Stomach (tissue), 8 donors: ENCODE measurements at regions not wholly inside any gene's neighbourhood (a gene's known extent, or its start where the extent isn't known, plus 50 kb on each side); places are given as distances from the start of the nearest gene placed in this dataset.

Source experiments
- DNase-seq, 2 donors: peaks; one replicate each; pipeline versions ENCODE4 v3.0.0 to v3.0.0-alpha.2; 2013 to 2019
- H3K27ac ChIP-seq, 5 donors: fragments of 200-600 bp in 4 of 5; sonication (generic) in 4 of 5; one replicate each; pipeline ENCODE4 v1.5.1; 2013 to 2019; ENCODE audit warnings: mild to moderate bottlenecking in 1 of 5, moderate library complexity in 1 of 5
- H3K27me3 ChIP-seq, 3 donors: fragments of 200-600 bp; sonication (generic); one replicate each; pipeline ENCODE4 v1.5.1; 2017 to 2019; ENCODE audit warnings: mixed run types in 1 of 3
- H3K36me3 ChIP-seq, 4 donors: fragments of 200-600 bp; sonication (generic); 1 replicate in 3 of 4; 2 replicates in 1 of 4; pipeline ENCODE4 v1.5.1; 2016 to 2019
- H3K4me1 ChIP-seq, 4 donors: fragments of 200-600 bp; sonication (generic); one replicate each; pipeline ENCODE4 v1.5.1; 2016 to 2019
- H3K4me3 ChIP-seq, 4 donors: fragments of 200-600 bp; sonication (generic) in 3 of 4; one replicate each; pipeline ENCODE4 v1.5.1; 2016 to 2019; ENCODE audit warnings: mild to moderate bottlenecking in 1 of 4
- H3K9me3 ChIP-seq, 4 donors: fragments of 200-600 bp; sonication (generic); one replicate each; pipeline ENCODE4 v1.5.1; 2016 to 2019
- CTCF ChIP-seq, 7 experiments: fragments of 450-650 bp in 4 of 7; fragments of 200-600 bp in 3 of 7; sonication (generic) in 3 of 7; IDR thresholded peaks; one replicate each; pipeline ENCODE4 v1.5.1; 2016 to 2019; ENCODE audit warnings: antibody characterized with exemption in 7 of 7, control low read depth in 2 of 7, mild to moderate bottlenecking in 1 of 7
- EP300 ChIP-seq: sonication (generic); formaldehyde crosslinking; IDR thresholded peaks from one replicate; pipeline ENCODE4 v1.6.1; 2017; ENCODE audit warnings: antibody characterized with exemption
- POLR2A ChIP-seq, 4 donors: fragments of 450-650 bp; IDR thresholded peaks; one replicate each; pipeline ENCODE4 v1.6.1; 2016; ENCODE audit warnings: antibody characterized with exemption in 4 of 4, control low read depth in 2 of 4, mild to moderate bottlenecking in 1 of 4, moderate library complexity in 1 of 4
- POLR2AphosphoS5 ChIP-seq, 3 donors: sonication (generic); formaldehyde crosslinking; IDR thresholded peaks; one replicate each; pipeline ENCODE4 v1.6.1; 2016; ENCODE audit warnings: antibody characterized with exemption in 3 of 3
- WGBS, 5 donors: extraction: QIAGEN DNeasy Blood & Tissue Kit in 3 of 5; methylation state at CpG; one replicate each; pipeline versions ENCODE4 v1.1.5 to v1.1.7; 2013 to 2018; 5-methylcytosine and 5-hydroxymethylcytosine counted together
- intact Hi-C: fragments of 100-400 bp; cut with DNase I; formaldehyde crosslinking; loops from one replicate; pipeline ENCODE4 v1.15.1; 2023; ENCODE audit warnings: low total_unique reads
- donor health status: healthy with polysubstance abuse.
- donor health status: Bipolar disorder and iron deficiency.
- donor health status: healthy.

- H3K4me1 ChIP-seq: no peaks in the 10 kb centered on the region
- peaks cover 0 to 5% (median 0%) of the 10 kb centered on the region in 4 donors for H3K9me3 ChIP-seq
- no peak for DNase-seq
- H3K27ac ChIP-seq: no peak overlapping the region
- intact Hi-C loops: no loop called here
- TF ChIP-seq EP300 (no peak), POLR2A (IDR thresholded peaks at IDR 0.05) (no peak), CTCF (IDR thresholded peaks at IDR 0.05) (no peak), POLR2AphosphoS5 (IDR thresholded peaks at IDR 0.05) (no peak)
- no peak overlapping the region for H3K4me3 ChIP-seq
- 91 to 93% (median 92%) methylated on average over 3 of the region's 3 CpGs for WGBS, 5 donors
- H3K27me3 ChIP-seq: no peaks in the 10 kb centered on the region
- H3K36me3 ChIP-seq: no peaks in the 10 kb centered on the region
Measured at GRCh38 chr14:29078810-29079522, 312.4 kb downstream of the FOXG1 start.

- no peak overlapping the region for H3K27ac ChIP-seq
- WGBS, 5 donors: 18 to 33% (median 25%) methylated on average over 3 of the region's 3 CpGs
- intact Hi-C loops: no loop called here
Measured at GRCh38 chr14:29085546-29085945, 319.0 kb downstream of the FOXG1 start.

GRCh38 chr14:29089849-29090248 lies 323.3 kb downstream of the FOXG1 start:
- DNase-seq: no peak
- Histone ChIP-seq H3K4me3 (no peak overlapping the region), H3K9me3 (peaks cover 0 to 4% (median 0%) of the 10 kb centered on the region in 4 donors), H3K4me1 (no peaks in the 10 kb centered on the region), H3K27ac (no peak overlapping the region), H3K36me3 (no peaks in the 10 kb centered on the region), H3K27me3 (no peaks in the 10 kb centered on the region)
- 11 to 21% (median 17%) methylated on average over 1 of the region's 1 CpG for WGBS, 5 donors
- TF ChIP-seq POLR2AphosphoS5 (IDR thresholded peaks at IDR 0.05): no peak
- no peak for TF ChIP-seq POLR2A (IDR thresholded peaks at IDR 0.05)
- TF ChIP-seq EP300: no peak
- TF ChIP-seq CTCF (IDR thresholded peaks at IDR 0.05): no peak
- intact Hi-C loops: no loop called here

More at GRCh38 chr14:29085546-29085945, 319.0 kb downstream of the FOXG1 start:
- Histone ChIP-seq H3K36me3 (no peaks in the 10 kb centered on the region), H3K9me3 (peaks cover 0 to 4% (median 0%) of the 10 kb centered on the region in 4 donors), H3K27me3 (no peaks in the 10 kb centered on the region), H3K4me1 (no peaks in the 10 kb centered on the region), H3K4me3 (no peak overlapping the region)
- TF ChIP-seq CTCF (IDR thresholded peaks at IDR 0.05) (no peak), EP300 (no peak), POLR2A (IDR thresholded peaks at IDR 0.05) (no peak), POLR2AphosphoS5 (IDR thresholded peaks at IDR 0.05) (no peak)
- DNase-seq: no peak

- Histone ChIP-seq H3K9me3 (peaks cover 0 to 4% (median 0%) of the 10 kb centered on the region in 4 donors), H3K36me3 (no peaks in the 10 kb centered on the region), H3K4me1 (no peaks in the 10 kb centered on the region), H3K4me3 (no peak overlapping the region), H3K27ac (no peak overlapping the region), H3K27me3 (no peaks in the 10 kb centered on the region)
- 52 to 74% (median 62%) methylated on average over 4 of the region's 4 CpGs for WGBS, 5 donors
- TF ChIP-seq EP300: no peak
- TF ChIP-seq POLR2A (IDR thresholded peaks at IDR 0.05): no peak
- no peak for TF ChIP-seq CTCF (IDR thresholded peaks at IDR 0.05)
- no peak for TF ChIP-seq POLR2AphosphoS5 (IDR thresholded peaks at IDR 0.05)
- intact Hi-C loops: no loop called here
- no peak for DNase-seq
Measured at GRCh38 chr14:29092121-29092520, 325.5 kb downstream of the FOXG1 start.
